ENCODE measurements at regions not wholly inside any gene's neighbourhood (a gene's known extent, or its start where the extent isn't known, plus 50 kb on each side); places are given as distances from the start of the nearest gene placed in this dataset.

- H3K4me1 ChIP-seq (ENCODE audit: low read depth), result no peaks in the 10 kb centered on the region
- H3K36me3 ChIP-seq, result no peaks in the 10 kb centered on the region
- no peaks in the 10 kb centered on the region for H3K9me3 ChIP-seq (ENCODE audit: low read depth)
- no peak for DNase-seq (ENCODE audit: low read depth in 1 of 2, low spot score in 1 of 2)
- TF ChIP-seq CTCF (IDR thresholded peaks at IDR 0.05; ENCODE audit: low read depth, low read length), result no peak
- H3K4me3 ChIP-seq, result no peak overlapping the region
- H3K27ac ChIP-seq, result no peak overlapping the region
- H3K27me3 ChIP-seq, result peaks cover 22% of the 10 kb centered on the region
Measured at GRCh38 chr4:164373021-164373420, 380.9 kb upstream of the SMIM31 start.

- no peaks in the 10 kb centered on the region for H3K9me3 ChIP-seq (ENCODE audit: low read depth)
- H3K27me3 ChIP-seq, result peaks cover 63% of the 10 kb centered on the region
- no peaks in the 10 kb centered on the region for H3K4me1 ChIP-seq (ENCODE audit: low read depth)
- no peak for DNase-seq (ENCODE audit: low read depth in 1 of 2, low spot score in 1 of 2)
- H3K27ac ChIP-seq, result no peak overlapping the region
- no peak for TF ChIP-seq CTCF (IDR thresholded peaks at IDR 0.05; ENCODE audit: low read depth, low read length)
- no peak overlapping the region for H3K4me3 ChIP-seq
- H3K36me3 ChIP-seq, result no peaks in the 10 kb centered on the region
Measured at GRCh38 chr4:164377277-164377676, 376.7 kb upstream of the SMIM31 start.

GRCh38 chr4:164378361-164378760 lies 375.6 kb upstream of the SMIM31 start:
- no peak overlapping the region for H3K27ac ChIP-seq
- no peak for DNase-seq (ENCODE audit: low read depth in 1 of 2, low spot score in 1 of 2)
- no peak overlapping the region for H3K4me3 ChIP-seq
- TF ChIP-seq CTCF (IDR thresholded peaks at IDR 0.05; ENCODE audit: low read depth, low read length), result no peak
- H3K4me1 ChIP-seq (ENCODE audit: low read depth), result peaks cover 2% of the 10 kb centered on the region
- no peaks in the 10 kb centered on the region for H3K9me3 ChIP-seq (ENCODE audit: low read depth)
- H3K27me3 ChIP-seq, result peaks cover 74% of the 10 kb centered on the region
- no peaks in the 10 kb centered on the region for H3K36me3 ChIP-seq

GRCh38 chr4:164379694-164380093 lies 374.2 kb upstream of the SMIM31 start:
- DNase-seq (ENCODE audit: low read depth in 1 of 2, low spot score in 1 of 2), result no peak
- H3K36me3 ChIP-seq, result no peaks in the 10 kb centered on the region
- H3K27me3 ChIP-seq, result peaks cover 87% of the 10 kb centered on the region
- peaks cover 2% of the 10 kb centered on the region for H3K4me1 ChIP-seq (ENCODE audit: low read depth)
- no peak for TF ChIP-seq CTCF (IDR thresholded peaks at IDR 0.05; ENCODE audit: low read depth, low read length)
- no peak overlapping the region for H3K27ac ChIP-seq
- H3K4me3 ChIP-seq, result no peak overlapping the region
- no peaks in the 10 kb centered on the region for H3K9me3 ChIP-seq (ENCODE audit: low read depth)

GRCh38 chr4:164381859-164382258 lies 372.1 kb upstream of the SMIM31 start:
- H3K4me3 ChIP-seq, result no peak overlapping the region
- no peak for DNase-seq (ENCODE audit: low read depth in 1 of 2, low spot score in 1 of 2)
- H3K27ac ChIP-seq, result no peak overlapping the region
- no peak for TF ChIP-seq CTCF (IDR thresholded peaks at IDR 0.05; ENCODE audit: low read depth, low read length)
- no peaks in the 10 kb centered on the region for H3K36me3 ChIP-seq
- peaks cover 97% of the 10 kb centered on the region for H3K27me3 ChIP-seq
- H3K9me3 ChIP-seq (ENCODE audit: low read depth), result no peaks in the 10 kb centered on the region
- peaks cover 2% of the 10 kb centered on the region for H3K4me1 ChIP-seq (ENCODE audit: low read depth)

GRCh38 chr4:164383058-164383357 lies 370.9 kb upstream of the SMIM31 start:
- Histone ChIP-seq H3K27ac (no peak overlapping the region), H3K4me3 (peak overlapping the region; percentile 33), H3K27me3 (peaks cover 95% of the 10 kb centered on the region), H3K9me3 (ENCODE audit: low read depth) (no peaks in the 10 kb centered on the region), H3K36me3 (no peaks in the 10 kb centered on the region), H3K4me1 (ENCODE audit: low read depth) (peaks cover 2% of the 10 kb centered on the region)
- DNase-seq (ENCODE audit: low read depth in 1 of 2, low spot score in 1 of 2), result no peak
- TF ChIP-seq CTCF (IDR thresholded peaks at IDR 0.05; ENCODE audit: low read depth, low read length), result no peak
